UCSD-AML1 (cell line): ENCODE measurements at regions not wholly inside any gene's neighbourhood (a gene's known extent, or its start where the extent isn't known, plus 50 kb on each side); places are given as distances from the start of the nearest gene placed in this dataset.
"Not testable (repeated sequence)": the region's sequence is repeated elsewhere in the genome, so short reads cannot be mapped to it uniquely, and the experiment has no call there.

Experiments
- DNase-seq: peaks from one replicate; lab custom pipeline; 2025; ENCODE audit not compliant: unreplicated experiment; lab: John Stamatoyannopoulos, UW

- no peak for DNase-seq
These were observed 87.5 kb upstream of the RBPJ start for GRCh38 chr4:26233350-26233749.

- no peak for DNase-seq
These were observed 85.3 kb upstream of the RBPJ start for GRCh38 chr4:26235500-26235899.

- DNase-seq, result no peak
These were observed 82.9 kb upstream of the RBPJ start for GRCh38 chr4:26237916-26238315.

GRCh38 chr4:26238426-26238777 is 82.4 kb upstream of the RBPJ start:
- DNase-seq, result no peak

GRCh38 chr4:26238778-26239679 is 81.8 kb upstream of the RBPJ start:
- no peak for DNase-seq

- no peak for DNase-seq
These were observed 81.0 kb upstream of the RBPJ start for GRCh38 chr4:26239801-26240200.

- DNase-seq, result no peak
These were observed 79.6 kb upstream of the RBPJ start for GRCh38 chr4:26241179-26241578.

GRCh38 chr4:26242451-26242850 is 78.4 kb upstream of the RBPJ start:
- DNase-seq, result no peak

- DNase-seq, result not testable (repeated sequence)
These were observed 76.7 kb upstream of the RBPJ start for GRCh38 chr4:26244138-26244537.

GRCh38 chr4:26248647-26249046 is 72.2 kb upstream of the RBPJ start:
- no peak for DNase-seq

GRCh38 chr4:26252349-26253025 is 68.3 kb upstream of the RBPJ start:
- DNase-seq, result no peak

GRCh38 chr4:26253968-26254367 is 66.8 kb upstream of the RBPJ start:
- no peak for DNase-seq

GRCh38 chr4:26255989-26256388 is 64.8 kb upstream of the RBPJ start:
- DNase-seq, result no peak

- not testable (repeated sequence) for DNase-seq
These were observed 63.4 kb upstream of the RBPJ start for GRCh38 chr4:26257444-26257843.

GRCh38 chr4:26257850-26258249 is 63.0 kb upstream of the RBPJ start:
- DNase-seq, result no peak

GRCh38 chr4:26260571-26260970 is 60.2 kb upstream of the RBPJ start:
- no peak for DNase-seq

GRCh38 chr4:26261405-26261804 is 59.4 kb upstream of the RBPJ start:
- no peak for DNase-seq

- no peak for DNase-seq
These were observed 57.6 kb upstream of the RBPJ start for GRCh38 chr4:26263165-26263564.

- no peak for DNase-seq
These were observed 56.7 kb upstream of the RBPJ start for GRCh38 chr4:26264109-26264508.

- DNase-seq, result no peak
These were observed 53.7 kb upstream of the RBPJ start for GRCh38 chr4:26267087-26267486.

GRCh38 chr4:26268246-26268645 is 52.6 kb upstream of the RBPJ start:
- no peak for DNase-seq

- no peak for DNase-seq
These were observed 51.8 kb upstream of the RBPJ start for GRCh38 chr4:26269038-26269437.
